ENCODE measurements at regions not wholly inside any gene's neighbourhood (a gene's known extent, or its start where the extent isn't known, plus 50 kb on each side); places are given as distances from the start of the nearest gene placed in this dataset.

DNA sequence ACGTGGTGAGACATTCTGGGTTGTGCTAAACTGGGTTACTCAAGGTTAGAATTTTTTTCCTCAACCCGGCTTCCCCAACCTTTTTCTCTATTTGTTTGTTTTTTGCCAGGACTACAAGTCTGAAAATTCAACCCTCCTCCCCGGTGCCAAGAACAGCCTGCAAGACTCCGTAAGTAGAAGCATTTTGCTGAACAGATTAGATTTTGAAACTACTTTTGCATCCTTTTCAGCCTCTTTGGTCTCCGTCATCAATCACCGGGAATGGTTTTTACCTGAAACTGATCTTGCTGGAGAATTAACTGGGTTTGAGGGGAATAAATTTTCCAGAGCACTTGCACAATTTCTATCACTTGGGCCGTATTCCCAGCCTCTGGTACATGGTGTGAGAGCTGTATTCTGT is 501.2 kb upstream of the EEF2KMT start:
- TF ChIP-seq NFRKB (IDR thresholded peaks at IDR 0.05) (no peak), ARNT (IDR thresholded peaks at IDR 0.05) (no peak), ELF4 (IDR thresholded peaks at IDR 0.05) (no peak), SUZ12 (IDR thresholded peaks at IDR 0.05) (no peak), TARDBP (IDR thresholded peaks at IDR 0.05) (no peak), FOXK2 (IDR thresholded peaks at IDR 0.05) (no peak), HDGF (IDR thresholded peaks at IDR 0.05; ENCODE audit: borderline replicate concordance) (no peak), SP1 (IDR thresholded peaks at IDR 0.05) (no peak), FOXA1 (IDR thresholded peaks at IDR 0.05) (no peak), CTBP1 (IDR thresholded peaks at IDR 0.05; ENCODE audit: borderline replicate concordance) (no peak), LEF1 (IDR thresholded peaks at IDR 0.05; ENCODE audit: borderline replicate concordance) (no peak), L3MBTL2 (conservative IDR thresholded peaks at IDR 0.05) (no peak), ZNF384 (IDR thresholded peaks at IDR 0.05) (no peak), BHLHE40 (IDR thresholded peaks at IDR 0.05; ENCODE audit: borderline replicate concordance) (no peak), FOXM1 (IDR thresholded peaks at IDR 0.05; ENCODE audit: borderline replicate concordance) (no peak)
- TF ChIP-seq, protein P1, sequence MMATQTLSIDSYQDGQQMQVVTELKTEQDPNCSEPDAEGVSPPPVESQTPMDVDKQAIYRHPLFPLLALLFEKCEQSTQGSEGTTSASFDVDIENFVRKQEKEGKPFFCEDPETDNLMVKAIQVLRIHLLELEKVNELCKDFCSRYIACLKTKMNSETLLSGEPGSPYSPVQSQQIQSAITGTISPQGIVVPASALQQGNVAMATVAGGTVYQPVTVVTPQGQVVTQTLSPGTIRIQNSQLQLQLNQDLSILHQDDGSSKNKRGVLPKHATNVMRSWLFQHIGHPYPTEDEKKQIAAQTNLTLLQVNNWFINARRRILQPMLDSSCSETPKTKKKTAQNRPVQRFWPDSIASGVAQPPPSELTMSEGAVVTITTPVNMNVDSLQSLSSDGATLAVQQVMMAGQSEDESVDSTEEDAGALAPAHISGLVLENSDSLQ (IDR thresholded peaks at IDR 0.05): no peak
- CTCF ChIA-PET: no interaction called here
- POLR2A ChIA-PET: no interaction called here
- no peak for DNase-seq (ENCODE audit: extremely low spot score)

GRCh38 chr16:5595849-5596248 is 498.3 kb upstream of the EEF2KMT start:
- TF ChIP-seq FOXA1 (IDR thresholded peaks at IDR 0.05) (no peak), HDGF (IDR thresholded peaks at IDR 0.05; ENCODE audit: borderline replicate concordance) (no peak), NFRKB (IDR thresholded peaks at IDR 0.05) (no peak), FOXK2 (IDR thresholded peaks at IDR 0.05) (no peak), TARDBP (IDR thresholded peaks at IDR 0.05) (no peak)
- ChIA-PET POLR2A (no interaction called here), CTCF (no interaction called here)
- DNase-seq (ENCODE audit: extremely low spot score): no peak

GRCh38 chr16:5590416-5590815 is 492.8 kb upstream of the EEF2KMT start:
- DNase-seq (ENCODE audit: extremely low spot score): no peak
- TF ChIP-seq LEF1 (IDR thresholded peaks at IDR 0.05; ENCODE audit: borderline replicate concordance) (no peak), FOXK2 (IDR thresholded peaks at IDR 0.05) (no peak), ZNF384 (IDR thresholded peaks at IDR 0.05) (no peak), NFRKB (IDR thresholded peaks at IDR 0.05) (no peak), SUZ12 (IDR thresholded peaks at IDR 0.05) (no peak), FOXA1 (IDR thresholded peaks at IDR 0.05) (no peak), SP1 (IDR thresholded peaks at IDR 0.05) (no peak), CTBP1 (IDR thresholded peaks at IDR 0.05; ENCODE audit: borderline replicate concordance) (no peak), ELF4 (IDR thresholded peaks at IDR 0.05) (no peak), FOXM1 (IDR thresholded peaks at IDR 0.05; ENCODE audit: borderline replicate concordance) (no peak), TARDBP (IDR thresholded peaks at IDR 0.05) (no peak), HDGF (IDR thresholded peaks at IDR 0.05; ENCODE audit: borderline replicate concordance) (no peak), ARNT (IDR thresholded peaks at IDR 0.05) (no peak), L3MBTL2 (conservative IDR thresholded peaks at IDR 0.05) (no peak), BHLHE40 (IDR thresholded peaks at IDR 0.05; ENCODE audit: borderline replicate concordance) (no peak)
- TF ChIP-seq, protein P1 (IDR thresholded peaks at IDR 0.05): no peak
- POLR2A ChIA-PET: no interaction called here
- CTCF ChIA-PET: no interaction called here

DNA sequence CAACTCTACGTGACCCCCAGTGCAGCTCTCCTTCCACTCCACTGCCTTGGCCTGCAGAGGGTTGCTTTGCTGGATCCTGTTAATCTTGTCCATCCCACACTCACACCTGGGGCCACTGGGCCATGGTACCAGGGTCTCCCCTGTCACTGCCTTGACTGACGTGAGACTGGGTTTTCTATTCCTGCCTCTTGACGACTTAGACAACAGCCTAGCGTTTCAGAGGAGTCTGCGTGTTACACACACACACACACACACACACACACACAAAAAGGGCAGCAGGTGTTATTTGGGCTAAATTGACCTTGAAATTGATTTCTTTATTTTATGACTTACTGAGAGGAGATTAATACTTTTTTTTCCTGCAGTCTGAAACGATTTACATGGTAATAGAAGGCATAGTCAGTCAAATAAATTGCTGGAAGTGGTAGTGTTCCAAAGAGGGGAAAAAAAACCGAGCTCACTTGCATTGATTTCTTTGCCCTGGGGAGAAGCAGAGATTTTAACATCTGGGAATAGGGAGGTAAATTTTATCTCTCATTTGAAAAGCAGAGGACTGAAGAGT is 492.3 kb upstream of the EEF2KMT start:
- TF ChIP-seq L3MBTL2 (conservative IDR thresholded peaks at IDR 0.05) (no peak), HDGF (IDR thresholded peaks at IDR 0.05; ENCODE audit: borderline replicate concordance) (no peak), ZNF384 (IDR thresholded peaks at IDR 0.05) (no peak), ARNT (IDR thresholded peaks at IDR 0.05) (no peak), BHLHE40 (IDR thresholded peaks at IDR 0.05; ENCODE audit: borderline replicate concordance) (no peak), TARDBP (IDR thresholded peaks at IDR 0.05) (no peak)
- ChIA-PET POLR2A (no interaction called here), CTCF (no interaction called here)
- no peak for DNase-seq (ENCODE audit: extremely low spot score)

- no peak for DNase-seq (ENCODE audit: extremely low spot score)
- TF ChIP-seq SP1 (IDR thresholded peaks at IDR 0.05) (no peak), FOXK2 (IDR thresholded peaks at IDR 0.05) (no peak), ZNF384 (IDR thresholded peaks at IDR 0.05) (no peak), CTBP1 (IDR thresholded peaks at IDR 0.05; ENCODE audit: borderline replicate concordance) (no peak), FOXA1 (IDR thresholded peaks at IDR 0.05) (no peak), BHLHE40 (IDR thresholded peaks at IDR 0.05; ENCODE audit: borderline replicate concordance) (no peak), SUZ12 (IDR thresholded peaks at IDR 0.05) (no peak), LEF1 (IDR thresholded peaks at IDR 0.05; ENCODE audit: borderline replicate concordance) (no peak), ARNT (IDR thresholded peaks at IDR 0.05) (no peak), NFRKB (IDR thresholded peaks at IDR 0.05) (no peak), ELF4 (IDR thresholded peaks at IDR 0.05) (no peak), L3MBTL2 (conservative IDR thresholded peaks at IDR 0.05) (no peak), HDGF (IDR thresholded peaks at IDR 0.05; ENCODE audit: borderline replicate concordance) (no peak), FOXM1 (IDR thresholded peaks at IDR 0.05; ENCODE audit: borderline replicate concordance) (no peak), TARDBP (IDR thresholded peaks at IDR 0.05) (no peak)
- TF ChIP-seq, protein P1 (IDR thresholded peaks at IDR 0.05): no peak
- POLR2A ChIA-PET: no interaction called here
- CTCF ChIA-PET: no interaction called here
Measured at GRCh38 chr16:5584109-5584508, 486.5 kb upstream of the EEF2KMT start.

DNA sequence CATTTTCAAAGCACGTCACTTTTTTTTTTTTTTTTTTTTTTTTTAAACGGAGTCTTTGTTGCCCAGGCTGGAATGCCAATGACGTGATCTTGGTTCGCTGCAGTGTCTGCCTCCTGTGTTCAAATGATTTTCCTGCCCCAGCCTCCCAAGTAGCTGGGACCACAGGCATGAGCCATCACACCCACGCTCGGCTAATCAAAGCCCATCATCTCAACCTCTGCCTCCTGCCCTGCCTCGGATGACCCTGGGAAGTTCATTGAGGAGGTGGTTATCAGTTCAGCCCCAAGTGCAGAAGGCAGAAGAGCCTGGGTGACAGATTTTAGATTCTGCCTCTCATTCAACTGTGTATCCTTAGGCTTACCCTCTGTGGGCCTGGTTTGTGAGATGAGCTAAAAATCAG is 484.9 kb upstream of the EEF2KMT start:
- TF ChIP-seq NFRKB (IDR thresholded peaks at IDR 0.05) (no peak), HDGF (IDR thresholded peaks at IDR 0.05; ENCODE audit: borderline replicate concordance) (no peak), FOXK2 (IDR thresholded peaks at IDR 0.05) (no peak), LEF1 (IDR thresholded peaks at IDR 0.05; ENCODE audit: borderline replicate concordance) (no peak), ARNT (IDR thresholded peaks at IDR 0.05) (no peak), CTBP1 (IDR thresholded peaks at IDR 0.05; ENCODE audit: borderline replicate concordance) (no peak), TARDBP (IDR thresholded peaks at IDR 0.05) (no peak), FOXA1 (IDR thresholded peaks at IDR 0.05) (no peak), BHLHE40 (IDR thresholded peaks at IDR 0.05; ENCODE audit: borderline replicate concordance) (no peak), L3MBTL2 (conservative IDR thresholded peaks at IDR 0.05) (no peak), FOXM1 (IDR thresholded peaks at IDR 0.05; ENCODE audit: borderline replicate concordance) (no peak), SP1 (IDR thresholded peaks at IDR 0.05) (no peak), ELF4 (IDR thresholded peaks at IDR 0.05) (no peak), ZNF384 (IDR thresholded peaks at IDR 0.05) (no peak)
- TF ChIP-seq, protein P1 (IDR thresholded peaks at IDR 0.05): no peak
- ChIA-PET POLR2A (no interaction called here), CTCF (interaction anchor here (1.7 kb wide), 1 partner anchor 33 kb away, joined by 5 read pairs; no protein-coding TSS in a partner anchor)
- no peak for DNase-seq (ENCODE audit: extremely low spot score)
